ENCODE measurements at regions not wholly inside any gene's neighbourhood (a gene's known extent, or its start where the extent isn't known, plus 50 kb on each side); places are given as distances from the start of the nearest gene placed in this dataset.
A peak's percentile ranks its signal among the peaks of the same experiment; 100 is the strongest.
"Not testable (repeated sequence)": the region's sequence is repeated elsewhere in the genome, so short reads cannot be mapped to it uniquely, and the experiment has no call there.

DNA sequence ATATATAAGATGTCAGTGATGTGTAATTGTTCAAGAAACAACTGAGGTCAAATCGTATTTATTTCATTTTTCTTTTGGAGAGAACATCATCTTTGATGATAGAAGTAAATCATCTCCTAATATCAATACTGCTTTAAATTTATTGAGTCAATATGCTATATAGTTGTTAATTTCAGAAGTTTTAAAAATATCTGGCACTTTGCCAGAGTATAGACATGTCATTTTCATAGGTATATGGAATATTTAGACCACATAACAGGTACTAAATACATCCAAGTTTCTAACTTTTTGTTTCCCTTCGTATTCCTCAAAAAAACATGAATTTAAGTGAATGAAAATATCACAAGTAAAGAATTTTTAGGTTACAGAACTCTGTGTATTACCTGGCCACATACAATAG is 577.8 kb downstream of the ARL4A start:
- Histone ChIP-seq H3K27ac (ENCODE audit: low read length) (no peak overlapping the region), H2AFZ (ENCODE audit: low read depth, low read length) (no peak overlapping the region), H3K4me1 (ENCODE audit: insufficient read depth, low read length) (no peaks in the 10 kb centered on the region), H3K36me3 (ENCODE audit: insufficient read depth, low read length) (no peaks in the 10 kb centered on the region), H3K9me3 (ENCODE audit: insufficient read depth, low read length, severe bottlenecking) (no peaks in the 10 kb centered on the region), H3K79me2 (ENCODE audit: insufficient read depth, low read length) (no peaks in the 10 kb centered on the region), H3K4me3 (ENCODE audit: low read depth in 1 of 2, low read length in 2 of 2) (no peak overlapping the region), H4K20me1 (ENCODE audit: insufficient read depth, low read length) (no peaks in the 10 kb centered on the region), H3K4me2 (ENCODE audit: insufficient read depth, low read length) (no peak overlapping the region), H3K27me3 (ENCODE audit: insufficient read depth, low read length, poor library complexity) (no peaks in the 10 kb centered on the region), H3K9ac (ENCODE audit: low read depth, low read length) (no peak overlapping the region)
- no peak for TF ChIP-seq EZH2 (IDR thresholded peaks at IDR 0.05; ENCODE audit: borderline replicate concordance, low read depth, low read length, severe bottlenecking)
- TF ChIP-seq, protein P1, sequence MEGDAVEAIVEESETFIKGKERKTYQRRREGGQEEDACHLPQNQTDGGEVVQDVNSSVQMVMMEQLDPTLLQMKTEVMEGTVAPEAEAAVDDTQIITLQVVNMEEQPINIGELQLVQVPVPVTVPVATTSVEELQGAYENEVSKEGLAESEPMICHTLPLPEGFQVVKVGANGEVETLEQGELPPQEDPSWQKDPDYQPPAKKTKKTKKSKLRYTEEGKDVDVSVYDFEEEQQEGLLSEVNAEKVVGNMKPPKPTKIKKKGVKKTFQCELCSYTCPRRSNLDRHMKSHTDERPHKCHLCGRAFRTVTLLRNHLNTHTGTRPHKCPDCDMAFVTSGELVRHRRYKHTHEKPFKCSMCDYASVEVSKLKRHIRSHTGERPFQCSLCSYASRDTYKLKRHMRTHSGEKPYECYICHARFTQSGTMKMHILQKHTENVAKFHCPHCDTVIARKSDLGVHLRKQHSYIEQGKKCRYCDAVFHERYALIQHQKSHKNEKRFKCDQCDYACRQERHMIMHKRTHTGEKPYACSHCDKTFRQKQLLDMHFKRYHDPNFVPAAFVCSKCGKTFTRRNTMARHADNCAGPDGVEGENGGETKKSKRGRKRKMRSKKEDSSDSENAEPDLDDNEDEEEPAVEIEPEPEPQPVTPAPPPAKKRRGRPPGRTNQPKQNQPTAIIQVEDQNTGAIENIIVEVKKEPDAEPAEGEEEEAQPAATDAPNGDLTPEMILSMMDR (IDR thresholded peaks at IDR 0.05; ENCODE audit: borderline replicate concordance, extremely low read depth, low read length, poor library complexity, severe bottlenecking), result no peak
- ATAC-seq (ENCODE audit: insufficient read depth, low read depth) (no peak), DNase-seq (no peak)

DNA sequence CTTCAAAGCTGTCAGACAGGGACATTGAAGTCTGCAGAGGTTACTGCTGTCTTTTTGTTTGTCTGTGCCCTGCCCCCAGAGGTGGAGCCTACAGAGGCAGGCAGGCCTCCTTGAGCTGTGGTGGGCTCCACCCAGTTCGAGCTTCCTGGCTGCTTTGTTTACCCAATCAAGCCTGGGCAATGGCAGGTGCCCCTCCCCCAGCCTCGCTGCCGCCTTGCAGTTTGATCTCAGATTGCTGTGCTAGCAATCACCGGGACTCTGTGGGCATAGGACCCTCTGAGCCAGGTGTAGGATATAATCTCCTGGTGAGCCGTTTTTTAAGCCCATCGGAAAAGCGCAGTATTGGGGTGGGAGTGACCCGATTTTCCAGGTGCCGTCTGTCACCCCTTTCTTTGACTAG is 586.8 kb downstream of the ARL4A start:
- H3K4me2 ChIP-seq (ENCODE audit: insufficient read depth, low read length); H3K36me3 ChIP-seq (ENCODE audit: insufficient read depth, low read length); H4K20me1 ChIP-seq (ENCODE audit: insufficient read depth, low read length); H3K27me3 ChIP-seq (ENCODE audit: insufficient read depth, low read length, poor library complexity); H3K4me1 ChIP-seq (ENCODE audit: insufficient read depth, low read length); DNase-seq; H3K79me2 ChIP-seq (ENCODE audit: insufficient read depth, low read length); ATAC-seq (ENCODE audit: insufficient read depth, low read depth); H2AFZ ChIP-seq (ENCODE audit: low read depth, low read length); H3K9me3 ChIP-seq (ENCODE audit: insufficient read depth, low read length, severe bottlenecking); H3K4me3 ChIP-seq (ENCODE audit: low read depth in 1 of 2, low read length in 2 of 2); H3K9ac ChIP-seq (ENCODE audit: low read depth, low read length); H3K27ac ChIP-seq (ENCODE audit: low read length): not testable (repeated sequence)

DNA sequence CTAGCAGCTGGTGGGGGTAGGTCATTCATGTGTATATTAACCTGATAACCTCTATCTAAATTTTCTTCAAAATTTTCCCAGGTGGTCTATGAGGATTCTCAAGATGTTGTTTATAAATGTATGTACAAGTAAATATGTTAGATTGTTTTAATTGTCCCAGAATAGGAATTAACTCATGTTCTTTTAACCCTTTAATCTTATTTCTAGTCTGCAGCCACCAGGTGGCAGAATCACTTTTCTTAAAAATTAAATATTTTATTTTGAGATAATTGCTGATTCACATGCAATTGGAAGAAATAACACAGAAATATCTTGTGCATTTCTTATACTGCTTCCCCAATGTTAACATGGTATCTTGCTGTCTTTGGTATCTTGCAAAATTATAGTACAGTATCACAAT is 589.5 kb downstream of the ARL4A start:
- Histone ChIP-seq H3K27me3 (ENCODE audit: insufficient read depth, low read length, poor library complexity) (no peaks in the 10 kb centered on the region), H3K27ac (ENCODE audit: low read length) (no peak overlapping the region), H3K79me2 (ENCODE audit: insufficient read depth, low read length) (no peaks in the 10 kb centered on the region), H3K4me3 (ENCODE audit: low read depth in 1 of 2, low read length in 2 of 2) (no peak overlapping the region), H3K9me3 (ENCODE audit: insufficient read depth, low read length, severe bottlenecking) (no peaks in the 10 kb centered on the region), H4K20me1 (ENCODE audit: insufficient read depth, low read length) (no peaks in the 10 kb centered on the region), H3K4me1 (ENCODE audit: insufficient read depth, low read length) (no peaks in the 10 kb centered on the region), H3K36me3 (ENCODE audit: insufficient read depth, low read length) (no peaks in the 10 kb centered on the region), H2AFZ (ENCODE audit: low read depth, low read length) (no peak overlapping the region), H3K4me2 (ENCODE audit: insufficient read depth, low read length) (no peak overlapping the region), H3K9ac (ENCODE audit: low read depth, low read length) (no peak overlapping the region)
- ATAC-seq (ENCODE audit: insufficient read depth, low read depth) (no peak), DNase-seq (no peak)
- TF ChIP-seq, protein P1 (IDR thresholded peaks at IDR 0.05; ENCODE audit: borderline replicate concordance, extremely low read depth, low read length, poor library complexity, severe bottlenecking), result peak; percentile 37
- no peak for TF ChIP-seq EZH2 (IDR thresholded peaks at IDR 0.05; ENCODE audit: borderline replicate concordance, low read depth, low read length, severe bottlenecking)

DNA sequence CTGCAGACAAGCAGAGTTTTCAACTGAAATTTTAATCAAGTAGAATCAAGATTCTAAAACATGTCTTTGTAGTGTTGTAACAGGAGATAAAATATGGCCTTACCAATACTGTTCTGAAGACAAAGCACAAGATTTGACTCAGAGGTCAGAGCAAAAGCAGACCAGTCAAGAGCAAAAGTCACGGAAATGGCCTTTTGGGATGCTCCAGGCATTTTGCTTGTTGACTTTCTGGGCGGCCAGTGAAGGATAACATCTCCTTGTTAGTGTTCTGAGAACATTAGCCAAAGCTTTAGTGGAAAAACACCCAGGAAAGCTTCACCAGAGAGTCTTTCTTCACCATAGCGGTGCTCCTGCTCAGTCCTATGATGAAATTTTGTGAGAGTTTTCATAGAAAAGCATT is 590.6 kb downstream of the ARL4A start:
- Histone ChIP-seq H3K79me2 (ENCODE audit: insufficient read depth, low read length) (no peaks in the 10 kb centered on the region), H3K36me3 (ENCODE audit: insufficient read depth, low read length) (no peaks in the 10 kb centered on the region), H4K20me1 (ENCODE audit: insufficient read depth, low read length) (no peaks in the 10 kb centered on the region), H3K9ac (ENCODE audit: low read depth, low read length) (no peak overlapping the region), H3K4me3 (ENCODE audit: low read depth in 1 of 2, low read length in 2 of 2) (no peak overlapping the region), H3K4me1 (ENCODE audit: insufficient read depth, low read length) (no peaks in the 10 kb centered on the region), H3K27ac (ENCODE audit: low read length) (no peak overlapping the region), H3K9me3 (ENCODE audit: insufficient read depth, low read length, severe bottlenecking) (no peaks in the 10 kb centered on the region), H3K27me3 (ENCODE audit: insufficient read depth, low read length, poor library complexity) (no peaks in the 10 kb centered on the region), H3K4me2 (ENCODE audit: insufficient read depth, low read length) (no peak overlapping the region), H2AFZ (ENCODE audit: low read depth, low read length) (no peak overlapping the region)
- ATAC-seq (ENCODE audit: insufficient read depth, low read depth), result no peak
- DNase-seq, result no peak
- TF ChIP-seq EZH2 (IDR thresholded peaks at IDR 0.05; ENCODE audit: borderline replicate concordance, low read depth, low read length, severe bottlenecking), result no peak
- TF ChIP-seq, protein P1 (IDR thresholded peaks at IDR 0.05; ENCODE audit: borderline replicate concordance, extremely low read depth, low read length, poor library complexity, severe bottlenecking), result no peak

Data from DND-41 (cell line).